ENCODE measurements at regions not wholly inside any gene's neighbourhood (a gene's known extent, or its start where the extent isn't known, plus 50 kb on each side); places are given as distances from the start of the nearest gene placed in this dataset.
"Not testable (repeated sequence)": the region's sequence is repeated elsewhere in the genome, so short reads cannot be mapped to it uniquely, and the experiment has no call there.

GRCh38 chr2:76170856-76171255, 460.1 kb upstream of the GCFC2 start:
- no peak for DNase-seq (ENCODE audit: low read depth)

GRCh38 chr2:76170009-76170384, 459.3 kb upstream of the GCFC2 start:
- DNase-seq (ENCODE audit: low read depth): no peak

GRCh38 chr2:76169276-76170008, 458.7 kb upstream of the GCFC2 start:
- DNase-seq (ENCODE audit: low read depth): no peak

- DNase-seq (ENCODE audit: low read depth): no peak
These were observed 453.1 kb upstream of the GCFC2 start for GRCh38 chr2:76163860-76164259.

GRCh38 chr2:76160670-76161069, 450.0 kb upstream of the GCFC2 start:
- no peak for DNase-seq (ENCODE audit: low read depth)

GRCh38 chr2:76159042-76159648, 448.4 kb upstream of the GCFC2 start:
- DNase-seq (ENCODE audit: low read depth): no peak

GRCh38 chr2:76157531-76157930, 446.8 kb upstream of the GCFC2 start:
- DNase-seq (ENCODE audit: low read depth): no peak

GRCh38 chr2:76154981-76155380, 444.3 kb upstream of the GCFC2 start:
- no peak for DNase-seq (ENCODE audit: low read depth)

GRCh38 chr2:76149846-76150245, 439.1 kb upstream of the GCFC2 start:
- no peak for DNase-seq (ENCODE audit: low read depth)

GRCh38 chr2:76139303-76139702, 428.6 kb upstream of the GCFC2 start:
- DNase-seq (ENCODE audit: low read depth): not testable (repeated sequence)

GRCh38 chr2:76128622-76129021, 417.9 kb upstream of the GCFC2 start:
- DNase-seq (ENCODE audit: low read depth): no peak

GRCh38 chr2:76120176-76120575, 409.5 kb upstream of the GCFC2 start:
- DNase-seq (ENCODE audit: low read depth): no peak

GRCh38 chr2:76089683-76090082, 379.0 kb upstream of the GCFC2 start:
- DNase-seq (ENCODE audit: low read depth): no peak

GRCh38 chr2:76083248-76083647, 372.5 kb upstream of the GCFC2 start:
- DNase-seq (ENCODE audit: low read depth): no peak

GRCh38 chr2:76082509-76082908, 371.8 kb upstream of the GCFC2 start:
- DNase-seq (ENCODE audit: low read depth): no peak

GRCh38 chr2:76080154-76080553, 369.4 kb upstream of the GCFC2 start:
- no peak for DNase-seq (ENCODE audit: low read depth)

- no peak for DNase-seq (ENCODE audit: low read depth)
These were observed 364.4 kb upstream of the GCFC2 start for GRCh38 chr2:76075126-76075525.

- DNase-seq (ENCODE audit: low read depth): no peak
These were observed 363.4 kb upstream of the GCFC2 start for GRCh38 chr2:76073992-76074604.

GRCh38 chr2:76050196-76050595, 339.5 kb upstream of the GCFC2 start:
- no peak for DNase-seq (ENCODE audit: low read depth)

- DNase-seq (ENCODE audit: low read depth): no peak
These were observed 334.0 kb upstream of the GCFC2 start for GRCh38 chr2:76044701-76045100.

- DNase-seq (ENCODE audit: low read depth): no peak
These were observed 328.8 kb upstream of the GCFC2 start for GRCh38 chr2:76039505-76039904.

- DNase-seq (ENCODE audit: low read depth): no peak
These were observed 317.0 kb upstream of the GCFC2 start for GRCh38 chr2:76027761-76028160.

GRCh38 chr2:76019128-76019527, 308.4 kb upstream of the GCFC2 start:
- no peak for DNase-seq (ENCODE audit: low read depth)

Measured in M059J (cell line).